Parathyroid adenoma (tissue), 2 donors: ENCODE measurements at regions not wholly inside any gene's neighbourhood (a gene's known extent, or its start where the extent isn't known, plus 50 kb on each side); places are given as distances from the start of the nearest gene placed in this dataset.

Experiments
- H2AFZ ChIP-seq: fragments of 300-600 bp; sonication (generic); one replicate; pipeline ENCODE4 v1.7.0; 2017; ENCODE audit warnings: antibody characterized with exemption, mild to moderate bottlenecking
- H3K27ac ChIP-seq: fragments of 300-600 bp; sonication (generic); one replicate; pipeline ENCODE4 v1.7.0; 2017
- H3K27me3 ChIP-seq: fragments of 300-600 bp; sonication (generic); one replicate; pipeline ENCODE4 v1.7.0; 2017; ENCODE audit warnings: low read length; ENCODE audit not compliant: control insufficient read depth, insufficient read depth
- H3K36me3 ChIP-seq: fragments of 300-600 bp; sonication (generic); one replicate; pipeline ENCODE4 v1.7.0; 2017; ENCODE audit warnings: low read length; ENCODE audit not compliant: control insufficient read depth, insufficient read depth
- H3K4me1 ChIP-seq: fragments of 300-600 bp; sonication (generic); one replicate; pipeline ENCODE4 v1.7.0; 2017; ENCODE audit warnings: control low read depth
- H3K4me2 ChIP-seq: fragments of 300-600 bp; sonication (generic); one replicate; pipeline ENCODE4 v1.7.0; 2017; ENCODE audit warnings: low read length
- H3K4me3 ChIP-seq: fragments of 300-600 bp; sonication (generic); one replicate; pipeline ENCODE4 v1.7.0; 2017; ENCODE audit warnings: low read depth, low read length
- H3K79me2 ChIP-seq: fragments of 300-600 bp; sonication (generic); one replicate; pipeline ENCODE4 v1.7.0; 2017; ENCODE audit warnings: control low read depth
- H3K9ac ChIP-seq: fragments of 300-600 bp; sonication (generic); one replicate; pipeline ENCODE4 v1.7.0; 2017; ENCODE audit warnings: mild to moderate bottlenecking
- H3K9me3 ChIP-seq: fragments of 300-600 bp; sonication (generic); one replicate; pipeline ENCODE4 v1.7.0; 2017; ENCODE audit warnings: low read length; ENCODE audit not compliant: control insufficient read depth
- TF ChIP-seq, protein P1 (sequence below): fragments of 300-600 bp; sonication (generic); IDR thresholded peaks from one replicate; pipeline ENCODE4 v1.7.0; 2017; ENCODE audit warnings: antibody characterized with exemption, mild to moderate bottlenecking
- donor health status: primary hyperparathyroidism.

DNA sequence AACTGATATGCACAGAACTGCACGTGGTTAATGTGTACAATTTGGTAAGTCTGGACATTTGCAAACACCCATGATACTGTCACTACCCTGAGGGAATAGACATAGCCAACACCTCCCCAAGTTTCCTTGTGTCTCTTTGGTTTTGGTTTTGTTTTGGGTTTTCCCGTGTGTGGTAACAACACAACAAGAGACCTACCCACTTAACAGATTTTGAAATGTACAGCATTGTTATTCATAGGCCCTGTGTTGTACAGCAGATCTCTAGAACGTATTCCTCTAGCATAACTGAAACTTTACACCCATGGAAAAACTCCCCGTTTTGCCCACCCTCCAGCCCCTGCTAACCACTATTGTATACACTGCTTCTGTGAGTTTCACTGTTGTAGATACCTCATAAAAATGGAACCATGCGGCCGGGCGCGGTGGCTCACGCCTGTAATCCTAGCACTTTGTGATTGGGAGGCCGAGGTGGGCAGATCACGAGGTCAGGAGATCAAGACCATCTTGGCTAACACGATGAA, 76.3 kb upstream of the TBC1D3K start:
- no peak overlapping the region for H2AFZ ChIP-seq
- no peak overlapping the region for H3K4me3 ChIP-seq
- H3K36me3 ChIP-seq = no peaks in the 10 kb centered on the region
- H3K4me2 ChIP-seq = no peak overlapping the region
- no peak overlapping the region for H3K27ac ChIP-seq
- no peaks in the 10 kb centered on the region for H3K4me1 ChIP-seq
- no peaks in the 10 kb centered on the region for H3K79me2 ChIP-seq
- no peaks in the 10 kb centered on the region for H3K27me3 ChIP-seq
- no peak overlapping the region for H3K9ac ChIP-seq
- TF ChIP-seq, protein P1, sequence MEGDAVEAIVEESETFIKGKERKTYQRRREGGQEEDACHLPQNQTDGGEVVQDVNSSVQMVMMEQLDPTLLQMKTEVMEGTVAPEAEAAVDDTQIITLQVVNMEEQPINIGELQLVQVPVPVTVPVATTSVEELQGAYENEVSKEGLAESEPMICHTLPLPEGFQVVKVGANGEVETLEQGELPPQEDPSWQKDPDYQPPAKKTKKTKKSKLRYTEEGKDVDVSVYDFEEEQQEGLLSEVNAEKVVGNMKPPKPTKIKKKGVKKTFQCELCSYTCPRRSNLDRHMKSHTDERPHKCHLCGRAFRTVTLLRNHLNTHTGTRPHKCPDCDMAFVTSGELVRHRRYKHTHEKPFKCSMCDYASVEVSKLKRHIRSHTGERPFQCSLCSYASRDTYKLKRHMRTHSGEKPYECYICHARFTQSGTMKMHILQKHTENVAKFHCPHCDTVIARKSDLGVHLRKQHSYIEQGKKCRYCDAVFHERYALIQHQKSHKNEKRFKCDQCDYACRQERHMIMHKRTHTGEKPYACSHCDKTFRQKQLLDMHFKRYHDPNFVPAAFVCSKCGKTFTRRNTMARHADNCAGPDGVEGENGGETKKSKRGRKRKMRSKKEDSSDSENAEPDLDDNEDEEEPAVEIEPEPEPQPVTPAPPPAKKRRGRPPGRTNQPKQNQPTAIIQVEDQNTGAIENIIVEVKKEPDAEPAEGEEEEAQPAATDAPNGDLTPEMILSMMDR = no peak
- H3K9me3 ChIP-seq = no peaks in the 10 kb centered on the region

DNA sequence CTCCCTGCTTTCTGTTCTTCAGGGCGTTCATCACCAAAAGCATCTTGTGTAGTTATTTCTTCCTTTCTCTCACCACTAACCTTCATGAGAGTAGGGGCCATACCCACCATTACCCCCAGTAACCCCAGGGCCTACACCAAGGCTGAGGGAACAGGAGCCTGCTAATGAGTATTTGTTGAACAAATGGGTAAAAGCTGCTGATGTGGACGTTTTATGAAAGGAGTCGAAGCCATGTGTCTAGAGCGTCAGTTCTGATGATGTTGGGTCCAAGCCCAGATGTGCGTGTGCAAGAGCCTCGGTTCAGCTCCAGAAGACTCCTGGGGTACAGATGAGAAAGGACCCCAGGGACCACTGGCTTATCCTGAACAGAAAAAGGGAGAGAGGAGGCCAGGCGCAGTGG, 77.1 kb upstream of the TBC1D3K start:
- Histone ChIP-seq H3K36me3 (no peaks in the 10 kb centered on the region), H3K79me2 (no peaks in the 10 kb centered on the region), H3K4me1 (no peaks in the 10 kb centered on the region), H3K27me3 (no peaks in the 10 kb centered on the region), H2AFZ (no peak overlapping the region), H3K4me3 (no peak overlapping the region), H3K9me3 (no peaks in the 10 kb centered on the region), H3K4me2 (no peak overlapping the region), H3K27ac (no peak overlapping the region), H3K9ac (no peak overlapping the region)
- TF ChIP-seq, protein P1 = no peak

DNA sequence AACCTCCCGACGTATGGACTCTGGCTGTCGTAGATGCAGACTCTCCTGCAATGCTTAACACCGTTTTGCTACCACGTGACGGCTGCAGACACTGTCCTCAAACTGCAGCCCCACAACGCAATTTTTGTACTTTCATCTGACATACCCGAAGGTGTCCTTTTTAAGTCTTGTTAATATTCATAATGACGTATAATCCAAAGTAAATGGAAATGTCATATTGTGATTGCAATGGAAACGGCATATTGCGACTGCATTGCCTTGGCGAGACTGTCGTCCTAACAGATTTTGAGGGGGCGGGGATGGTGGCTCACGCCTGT, 79.3 kb upstream of the TBC1D3K start:
- Histone ChIP-seq H3K4me3 (no peak overlapping the region), H3K9me3 (no peaks in the 10 kb centered on the region), H3K36me3 (no peaks in the 10 kb centered on the region), H3K9ac (no peak overlapping the region), H2AFZ (no peak overlapping the region), H3K27me3 (no peaks in the 10 kb centered on the region), H3K4me1 (no peaks in the 10 kb centered on the region), H3K79me2 (no peaks in the 10 kb centered on the region), H3K27ac (no peak overlapping the region), H3K4me2 (no peak overlapping the region)
- TF ChIP-seq, protein P1 = no peak

DNA sequence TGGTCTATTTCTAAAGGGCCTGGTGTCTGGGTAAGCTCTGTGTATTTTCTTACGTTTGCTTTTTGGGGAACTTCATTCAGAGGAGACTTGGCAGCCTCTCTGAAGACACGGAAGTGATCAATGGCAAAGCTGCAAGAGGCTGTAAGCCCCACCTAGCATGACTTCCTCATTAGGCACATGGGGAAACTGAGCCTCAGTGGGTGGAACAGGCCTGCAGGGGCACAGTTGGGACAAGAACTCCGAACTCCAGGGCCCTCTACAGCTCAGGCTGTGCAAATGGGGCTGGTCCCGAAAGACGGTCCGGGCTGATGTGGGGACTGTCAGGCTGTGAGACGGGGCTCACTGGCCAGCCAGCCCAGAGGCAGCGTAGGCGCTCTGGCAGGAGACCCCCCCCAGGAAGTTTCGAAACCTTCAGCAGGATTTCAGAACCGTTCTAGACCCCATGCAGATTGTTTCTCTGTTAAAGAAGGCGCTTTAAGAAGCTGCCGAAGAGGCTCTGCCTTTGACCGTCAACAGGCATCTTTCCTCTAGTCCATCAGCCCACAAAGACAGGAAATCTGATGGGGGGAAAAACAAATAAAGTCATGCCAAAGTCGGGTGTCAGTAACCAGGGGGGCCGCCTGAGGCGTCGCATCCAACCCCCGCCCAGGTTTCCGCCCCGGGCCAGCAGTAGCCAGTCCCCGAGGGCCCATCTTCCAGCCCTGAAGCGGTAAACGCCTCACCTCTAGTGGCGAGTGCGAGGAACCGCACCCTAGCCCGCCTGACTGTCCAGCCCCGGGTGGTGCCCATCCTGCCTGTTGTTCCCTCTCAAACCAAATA, 79.8 kb upstream of the TBC1D3K start:
- TF ChIP-seq, protein P1 = peak; percentile 52
- H3K27ac ChIP-seq = no peak overlapping the region
- no peak overlapping the region for H3K4me2 ChIP-seq
- no peaks in the 10 kb centered on the region for H3K79me2 ChIP-seq
- H2AFZ ChIP-seq = no peak overlapping the region
- no peak overlapping the region for H3K4me3 ChIP-seq
- H3K9me3 ChIP-seq = no peaks in the 10 kb centered on the region
- no peak overlapping the region for H3K9ac ChIP-seq
- no peaks in the 10 kb centered on the region for H3K4me1 ChIP-seq
- no peaks in the 10 kb centered on the region for H3K27me3 ChIP-seq
- H3K36me3 ChIP-seq = no peaks in the 10 kb centered on the region

DNA sequence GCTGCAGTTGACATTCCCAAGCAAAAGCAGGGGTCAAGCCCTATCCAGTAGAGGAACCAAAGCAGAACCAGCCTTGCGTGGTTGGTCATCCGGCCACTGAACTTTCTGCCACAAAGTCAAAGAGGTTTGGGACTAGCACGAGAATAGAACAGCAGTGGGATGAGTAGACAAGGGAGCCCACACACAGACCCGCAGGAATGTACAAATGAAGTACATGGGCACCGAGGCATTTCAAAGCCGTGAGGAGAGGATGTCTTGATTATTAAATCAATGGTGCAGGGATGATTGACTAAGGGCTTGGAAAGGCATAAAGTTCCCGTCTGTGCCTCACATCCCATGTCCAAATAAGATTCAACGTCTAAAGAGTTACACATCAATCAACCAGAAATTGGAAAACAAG, 81.8 kb upstream of the TBC1D3K start:
- no peaks in the 10 kb centered on the region for H3K79me2 ChIP-seq
- H3K4me2 ChIP-seq = no peak overlapping the region
- no peak overlapping the region for H3K9ac ChIP-seq
- no peaks in the 10 kb centered on the region for H3K4me1 ChIP-seq
- no peak overlapping the region for H2AFZ ChIP-seq
- no peak overlapping the region for H3K4me3 ChIP-seq
- no peaks in the 10 kb centered on the region for H3K9me3 ChIP-seq
- H3K36me3 ChIP-seq = no peaks in the 10 kb centered on the region
- no peaks in the 10 kb centered on the region for H3K27me3 ChIP-seq
- no peak overlapping the region for H3K27ac ChIP-seq
- TF ChIP-seq, protein P1 = no peak
